WTC11 (cell line): ENCODE measurements at regions not wholly inside any gene's neighbourhood (a gene's known extent, or its start where the extent isn't known, plus 50 kb on each side); places are given as distances from the start of the nearest gene placed in this dataset.

Source experiments
- ATAC-seq: fragments of 200-7000 bp; cut with Tn5 transposase; 2 replicates; pipeline ENCODE4 v1.10.0; 2021; ENCODE audit warnings: mild to moderate bottlenecking, moderate library complexity
- CTCF ChIA-PET: fragments of 300-600 bp; sonication (Branson Sonifier 250); formaldehyde crosslinking; loops from one replicate; lab custom pipeline; 2021; ENCODE audit warnings: antibody characterized with exemption; lab: Charles Lee
- POLR2A ChIA-PET: fragments of 350-600 bp; sonication (Branson Sonifier 250); formaldehyde crosslinking; loops from one replicate; lab custom pipeline; 2021; ENCODE audit warnings: antibody characterized with exemption; lab: Charles Lee
- DNase-seq: peaks from one replicate; pipeline ENCODE4 v3.0.0; 2021; ENCODE audit warnings: low spot score
- H3K27ac Mint-ChIP-seq: 2 replicates; pipeline ENCODE4 v1.8.0; 2021; ENCODE audit warnings: mixed read lengths
- H3K27me3 Mint-ChIP-seq: 2 replicates; pipeline ENCODE4 v1.8.0; 2021; ENCODE audit warnings: low read depth, mild to moderate bottlenecking, moderate library complexity, mixed read lengths
- H3K36me3 Mint-ChIP-seq: 2 replicates; pipeline ENCODE4 v1.8.0; 2021; ENCODE audit warnings: mixed read lengths
- H3K4me1 Mint-ChIP-seq: 2 replicates; pipeline ENCODE4 v1.8.0; 2022; ENCODE audit warnings: mixed read lengths
- H3K4me3 Mint-ChIP-seq: 2 replicates; pipeline ENCODE4 v1.8.0; 2021; ENCODE audit warnings: mild to moderate bottlenecking, moderate library complexity, mixed read lengths
- H3K9me3 Mint-ChIP-seq: 2 replicates; pipeline ENCODE4 v1.8.0; 2021; ENCODE audit warnings: mixed read lengths
- ATF3 ChIP-seq: sonication (generic); formaldehyde crosslinking; conservative IDR thresholded peaks from 2 replicates; pipeline ENCODE4 v1.8.1; 2022; ENCODE audit warnings: mild to moderate bottlenecking, missing genetic modification reagents
- CBFB ChIP-seq: sonication (generic); formaldehyde crosslinking; IDR thresholded peaks from 2 replicates; pipeline ENCODE4 v1.8.1; 2022; ENCODE audit warnings: mild to moderate bottlenecking, low read depth, missing genetic modification reagents
- CTCF ChIP-seq: fragments of 200-600 bp; IDR thresholded peaks from 2 replicates; pipeline ENCODE4 v1.8.0; 2022; ENCODE audit warnings: antibody characterized with exemption
- E2F1 ChIP-seq: sonication (generic); formaldehyde crosslinking; IDR thresholded peaks from 2 replicates; pipeline ENCODE4 v1.8.0; 2022; ENCODE audit warnings: mild to moderate bottlenecking, missing genetic modification reagents
- ESRRA ChIP-seq: sonication (generic); formaldehyde crosslinking; IDR thresholded peaks from 2 replicates; pipeline ENCODE4 v1.8.1; 2022; ENCODE audit warnings: mild to moderate bottlenecking, missing genetic modification reagents, borderline replicate concordance
- ETV6 ChIP-seq: sonication (generic); formaldehyde crosslinking; IDR thresholded peaks from 2 replicates; pipeline ENCODE4 v1.8.1; 2022; ENCODE audit warnings: mild to moderate bottlenecking, missing genetic modification reagents
- FOXK1 ChIP-seq: sonication (generic); formaldehyde crosslinking; IDR thresholded peaks from 2 replicates; pipeline ENCODE4 v1.8.0; 2022; ENCODE audit warnings: mild to moderate bottlenecking, moderate library complexity, missing genetic modification reagents
- HMGA2 ChIP-seq: fragments of 250-450 bp; sonication (Bioruptor Pico); IDR thresholded peaks from 2 replicates; pipeline ENCODE4 v1.4.0; 2021; ENCODE audit warnings: mild to moderate bottlenecking, moderate library complexity
- IRF1 ChIP-seq: sonication (generic); formaldehyde crosslinking; IDR thresholded peaks from 2 replicates; pipeline ENCODE4 v1.8.0; 2023; ENCODE audit warnings: missing genetic modification reagents
- MAX ChIP-seq: sonication (generic); formaldehyde crosslinking; IDR thresholded peaks from 2 replicates; pipeline ENCODE4 v1.8.0; 2022; ENCODE audit warnings: mild to moderate bottlenecking, missing genetic modification reagents
- OVOL2 ChIP-seq: fragments of 250-450 bp; sonication (Bioruptor Pico); IDR thresholded peaks from 2 replicates; pipeline ENCODE4 v1.9.0; 2021; ENCODE audit warnings: mild to moderate bottlenecking, borderline replicate concordance
- RORB ChIP-seq: fragments of 250-450 bp; sonication (Bioruptor Pico); IDR thresholded peaks from 2 replicates; pipeline ENCODE4 v1.9.0; 2021; ENCODE audit warnings: mild to moderate bottlenecking
- SP1 ChIP-seq: sonication (generic); formaldehyde crosslinking; conservative IDR thresholded peaks from 2 replicates; pipeline ENCODE4 v1.8.1; 2022; ENCODE audit warnings: missing genetic modification reagents
- STAT6 ChIP-seq: sonication (generic); formaldehyde crosslinking; conservative IDR thresholded peaks from 2 replicates; pipeline ENCODE4 v1.8.1; 2023; ENCODE audit warnings: mild to moderate bottlenecking, low read depth, missing genetic modification reagents, moderate library complexity
- TEAD1 ChIP-seq: sonication (generic); formaldehyde crosslinking; IDR thresholded peaks from 2 replicates; pipeline ENCODE4 v1.8.0; 2022; ENCODE audit warnings: mild to moderate bottlenecking, missing genetic modification reagents
- TEAD4 ChIP-seq: sonication (generic); formaldehyde crosslinking; IDR thresholded peaks from 2 replicates; pipeline ENCODE4 v1.8.0; 2022; ENCODE audit warnings: mild to moderate bottlenecking, missing genetic modification reagents
- USF1 ChIP-seq: sonication (generic); formaldehyde crosslinking; IDR thresholded peaks from 2 replicates; pipeline ENCODE4 v1.8.0; 2022; ENCODE audit warnings: mild to moderate bottlenecking, missing genetic modification reagents
- ZNF219 ChIP-seq: sonication (generic); formaldehyde crosslinking; IDR thresholded peaks from 2 replicates; pipeline ENCODE4 v1.8.0; 2023; ENCODE audit warnings: missing genetic modification reagents, mild to moderate bottlenecking, borderline replicate concordance
- ZNF232 ChIP-seq: sonication (generic); formaldehyde crosslinking; IDR thresholded peaks from 2 replicates; pipeline ENCODE4 v1.8.0; 2022; ENCODE audit warnings: mild to moderate bottlenecking, missing genetic modification reagents
- ZNF396 ChIP-seq: fragments of 250-450 bp; sonication (Bioruptor Pico); IDR thresholded peaks from 2 replicates; pipeline ENCODE4 v1.8.0; 2021; ENCODE audit warnings: mild to moderate bottlenecking, moderate library complexity, borderline replicate concordance
- ZNF425 ChIP-seq: fragments of 250-450 bp; sonication (Bioruptor Pico); conservative IDR thresholded peaks from 2 replicates; pipeline ENCODE4 v1.9.0; 2021; ENCODE audit warnings: mild to moderate bottlenecking
- ZNF512 ChIP-seq: sonication (generic); formaldehyde crosslinking; IDR thresholded peaks from 2 replicates; pipeline ENCODE4 v1.8.1; 2022; ENCODE audit warnings: missing genetic modification reagents, borderline replicate concordance

GRCh38 chr10:10292501-10292900, 725.2 kb upstream of the CELF2 start (continued):
- no peak for TF ChIP-seq ESRRA (CRISPR knock-in tag)
- TF ChIP-seq RORB (CRISPR knock-in tag): no peak
- TF ChIP-seq CTCF: no peak
- TF ChIP-seq MAX: no peak
- no peak for TF ChIP-seq E2F1
- no peak for TF ChIP-seq USF1 (CRISPR knock-in tag)
- TF ChIP-seq, all 79 proteins: peak for 0

GRCh38 chr10:10293041-10293440, 724.6 kb upstream of the CELF2 start:
- no peaks in the 10 kb centered on the region for H3K27me3 Mint-ChIP-seq
- H3K9me3 Mint-ChIP-seq: peaks cover 29% of the 10 kb centered on the region
- H3K4me3 Mint-ChIP-seq: no peak overlapping the region
- H3K27ac Mint-ChIP-seq: peak overlapping the region; percentile 50; the same call in 1 of the 2 replicates
- ChIA-PET POLR2A (no interaction called here), CTCF (interaction anchor here (0.8 kb wide), 2 partner anchors 685 to 950 kb away, joined by 3 read pairs; no protein-coding TSS in a partner anchor)
- ATAC-seq (no peak), DNase-seq (no peak)
- H3K4me1 Mint-ChIP-seq: peaks cover 9% of the 10 kb centered on the region
- H3K36me3 Mint-ChIP-seq: peaks cover 17% of the 10 kb centered on the region
- TF ChIP-seq STAT6 (no peak), ZNF219 (CRISPR knock-in tag) (no peak), ZNF425 (no peak), ZNF396 (CRISPR knock-in tag) (no peak)

- Mint-ChIP-seq H3K27ac (0 out of 2 replicates have a peak overlapping the region, but pooled peaks have one; percentile 50), H3K4me3 (no peak overlapping the region), H3K9me3 (peaks cover 29% of the 10 kb centered on the region), H3K36me3 (peaks cover 17% of the 10 kb centered on the region), H3K4me1 (peaks cover 9% of the 10 kb centered on the region), H3K27me3 (no peaks in the 10 kb centered on the region)
- CTCF ChIA-PET: interaction anchor here (0.8 kb wide), 2 partner anchors 685 to 950 kb away, joined by 3 read pairs; no protein-coding TSS in a partner anchor
- POLR2A ChIA-PET: no interaction called here
- ATAC-seq (peak; percentile 91), DNase-seq (peak; percentile 28)
- TF ChIP-seq OVOL2 (CRISPR knock-in tag): no peak
- no peak for TF ChIP-seq TEAD4
- 0 out of 2 replicates have a peak, but pooled peaks have one; percentile 37 for TF ChIP-seq SP1 (CRISPR knock-in tag)
- peak; percentile 66; the same call in 1 of the 2 replicates for TF ChIP-seq ETV6 (CRISPR knock-in tag)
- no peak for TF ChIP-seq ZNF512 (CRISPR knock-in tag)
- TF ChIP-seq ATF3 (CRISPR knock-in tag): no peak
- TF ChIP-seq CBFB (CRISPR knock-in tag): 0 out of 2 replicates have a peak, but pooled peaks have one; percentile 54
- TF ChIP-seq ESRRA (CRISPR knock-in tag): no peak
- no peak for TF ChIP-seq IRF1 (CRISPR knock-in tag)
- TF ChIP-seq ZNF232 (CRISPR knock-in tag): no peak
- no peak for TF ChIP-seq ZNF396 (CRISPR knock-in tag)
- TF ChIP-seq FOXK1 (CRISPR knock-in tag): peak; percentile 73
- no peak for TF ChIP-seq HMGA2 (CRISPR knock-in tag)
- TF ChIP-seq TEAD1 (CRISPR knock-in tag): peak; percentile 31; the same call in 1 of the 2 replicates
Measured at GRCh38 chr10:10293481-10293951, 724.2 kb upstream of the CELF2 start.
